ENCODE measurements at regions not wholly inside any gene's neighbourhood (a gene's known extent, or its start where the extent isn't known, plus 50 kb on each side); places are given as distances from the start of the nearest gene placed in this dataset.

DNA sequence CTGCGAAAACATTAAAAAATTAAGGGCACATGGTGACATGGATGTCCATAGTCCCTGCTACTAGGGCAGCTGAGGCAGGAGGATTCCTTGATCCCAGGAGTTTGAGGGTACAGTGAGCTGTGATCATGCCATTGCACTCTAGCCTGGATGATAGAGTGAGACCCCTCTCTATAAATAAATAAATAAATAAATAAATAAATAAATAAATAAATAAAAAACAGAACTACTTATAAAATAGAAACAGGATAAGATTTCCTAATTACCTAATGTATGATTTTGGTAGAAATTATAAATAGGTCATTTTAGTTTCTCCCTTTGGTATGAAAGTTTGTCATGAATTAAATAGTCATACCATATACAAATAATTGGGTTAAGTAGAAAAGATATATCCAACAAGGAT, 916.2 kb downstream of the GRIK2 start:
- ATAC-seq: no peak
- CTCF ChIA-PET: no interaction called here
- no peaks in the 10 kb centered on the region for H3K79me2 ChIP-seq (ENCODE audit: low read length)
- POLR2A ChIA-PET (ENCODE audit: unreplicated experiment): no interaction called here
- H3K9ac ChIP-seq (ENCODE audit: low read length): no peak overlapping the region
- DNase-seq: no peak
- TF ChIP-seq CTCF (conservative IDR thresholded peaks at IDR 0.05; ENCODE audit: low read depth, low read length) (no peak), EZH2phosphoT487 (IDR thresholded peaks at IDR 0.05; ENCODE audit: borderline replicate concordance, low read length) (no peak), EZH2 (IDR thresholded peaks at IDR 0.05; ENCODE audit: low read length, unreplicated experiment) (no peak)
- no peaks in the 10 kb centered on the region for H3K27me3 ChIP-seq (ENCODE audit: low read length)
- no TSS peak for BruUV-seq (replicated peaks)
- H3K9me2 ChIP-seq (replicated peaks; ENCODE audit: low read length): no peaks in the 10 kb centered on the region
- H3K4me1 ChIP-seq (ENCODE audit: insufficient read depth, low read length): no peaks in the 10 kb centered on the region
- no peak overlapping the region for H3K4me3 ChIP-seq (ENCODE audit: low read length)
- H2AFZ ChIP-seq (ENCODE audit: low read length): no peak overlapping the region
- H3K27ac ChIP-seq (ENCODE audit: low read length): no peak overlapping the region
- no peaks in the 10 kb centered on the region for H3K36me3 ChIP-seq (ENCODE audit: low read depth, low read length)
- intact Hi-C loops (cut with micrococcal nuclease): no loop called here
- H3F3A ChIP-seq (ENCODE audit: low read length, unreplicated experiment): no peaks in the 10 kb centered on the region
- no peaks in the 10 kb centered on the region for H4K20me1 ChIP-seq (ENCODE audit: low read length)
- no peaks in the 10 kb centered on the region for H3K9me3 ChIP-seq (ENCODE audit: low read length)
- H3K4me2 ChIP-seq (ENCODE audit: low read length): no peak overlapping the region

DNA sequence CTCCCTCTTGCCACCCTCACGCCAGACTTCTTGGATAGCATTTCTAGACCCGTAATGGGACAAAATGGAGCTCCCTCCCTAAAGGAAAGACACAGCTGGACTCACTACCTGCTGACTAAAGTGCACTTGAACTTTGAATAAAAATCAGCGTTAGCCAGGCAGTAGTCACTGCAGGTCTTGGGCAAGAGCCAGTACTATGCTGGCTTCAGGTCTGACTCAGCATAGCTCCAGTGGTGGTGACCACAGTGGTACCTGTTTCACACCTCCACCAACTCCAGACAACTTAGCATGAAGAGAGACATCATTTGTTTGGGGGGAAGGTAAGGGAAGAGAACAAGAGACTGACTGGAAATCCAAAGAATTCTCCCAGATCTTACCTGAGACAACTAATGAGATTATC, 906.8 kb downstream of the GRIK2 start:
- H3K79me2 ChIP-seq (ENCODE audit: low read length): no peaks in the 10 kb centered on the region
- no peak overlapping the region for H2AFZ ChIP-seq (ENCODE audit: low read length)
- BruUV-seq (replicated peaks): no TSS peak
- ATAC-seq (peak; percentile 61), DNase-seq (peak; percentile 61)
- H3F3A ChIP-seq (ENCODE audit: low read length, unreplicated experiment): no peaks in the 10 kb centered on the region
- no peak overlapping the region for H3K4me2 ChIP-seq (ENCODE audit: low read length)
- H3K27ac ChIP-seq (ENCODE audit: low read length): no peak overlapping the region
- CTCF ChIA-PET: no interaction called here
- TF ChIP-seq CTCF (conservative IDR thresholded peaks at IDR 0.05; ENCODE audit: low read depth, low read length): no peak
- no peak for TF ChIP-seq EZH2phosphoT487 (IDR thresholded peaks at IDR 0.05; ENCODE audit: borderline replicate concordance, low read length)
- no peak for TF ChIP-seq EZH2 (IDR thresholded peaks at IDR 0.05; ENCODE audit: low read length, unreplicated experiment)
- H4K20me1 ChIP-seq (ENCODE audit: low read length): no peaks in the 10 kb centered on the region
- no peaks in the 10 kb centered on the region for H3K9me3 ChIP-seq (ENCODE audit: low read length)
- POLR2A ChIA-PET (ENCODE audit: unreplicated experiment): no interaction called here
- H3K4me1 ChIP-seq (ENCODE audit: insufficient read depth, low read length): no peaks in the 10 kb centered on the region
- no peak overlapping the region for H3K4me3 ChIP-seq (ENCODE audit: low read length)
- H3K27me3 ChIP-seq (ENCODE audit: low read length): no peaks in the 10 kb centered on the region
- intact Hi-C loops (cut with micrococcal nuclease): no loop called here
- H3K9ac ChIP-seq (ENCODE audit: low read length): no peak overlapping the region
- H3K9me2 ChIP-seq (replicated peaks; ENCODE audit: low read length): no peaks in the 10 kb centered on the region
- H3K36me3 ChIP-seq (ENCODE audit: low read depth, low read length): no peaks in the 10 kb centered on the region

- DNase-seq (no peak), ATAC-seq (no peak)
- ChIA-PET CTCF (no interaction called here), POLR2A (ENCODE audit: unreplicated experiment) (no interaction called here)
- Histone ChIP-seq H3K79me2 (ENCODE audit: low read length) (no peaks in the 10 kb centered on the region), H3F3A (ENCODE audit: low read length, unreplicated experiment) (no peaks in the 10 kb centered on the region), H2AFZ (ENCODE audit: low read length) (no peak overlapping the region), H3K9ac (ENCODE audit: low read length) (no peak overlapping the region), H3K4me1 (ENCODE audit: insufficient read depth, low read length) (no peaks in the 10 kb centered on the region), H3K4me2 (ENCODE audit: low read length) (no peak overlapping the region), H3K9me2 (replicated peaks; ENCODE audit: low read length) (no peaks in the 10 kb centered on the region), H3K27me3 (ENCODE audit: low read length) (no peaks in the 10 kb centered on the region), H3K9me3 (ENCODE audit: low read length) (no peaks in the 10 kb centered on the region), H3K36me3 (ENCODE audit: low read depth, low read length) (no peaks in the 10 kb centered on the region), H3K4me3 (ENCODE audit: low read length) (no peak overlapping the region), H3K27ac (ENCODE audit: low read length) (no peak overlapping the region), H4K20me1 (ENCODE audit: low read length) (no peaks in the 10 kb centered on the region)
- intact Hi-C loops (cut with micrococcal nuclease): no loop called here
- TF ChIP-seq EZH2 (IDR thresholded peaks at IDR 0.05; ENCODE audit: low read length, unreplicated experiment) (no peak), CTCF (conservative IDR thresholded peaks at IDR 0.05; ENCODE audit: low read depth, low read length) (no peak), EZH2phosphoT487 (IDR thresholded peaks at IDR 0.05; ENCODE audit: borderline replicate concordance, low read length) (no peak)
- no TSS peak for BruUV-seq (replicated peaks)
Observed at GRCh38 chr6:102298051-102298450, 904.5 kb downstream of the GRIK2 start.

All from PC-3 (cell line).